Forelimb muscle (tissue), 1 donor: ENCODE measurements at regions not wholly inside any gene's neighbourhood (a gene's known extent, or its start where the extent isn't known, plus 50 kb on each side); places are given as distances from the start of the nearest gene placed in this dataset.

Experiments
- DNase-seq: peaks from one replicate; pipeline ENCODE4 v3.0.0-alpha.2; 2013; ENCODE audit warnings: low read depth

- no peak for DNase-seq
These were observed 238.3 kb downstream of the SEC14L1 start for GRCh38 chr17:77379065-77379428.

- no peak for DNase-seq
These were observed 239.1 kb downstream of the SEC14L1 start for GRCh38 chr17:77379832-77380231.

- no peak for DNase-seq
These were observed 239.8 kb downstream of the SEC14L1 start for GRCh38 chr17:77380395-77381184.

- DNase-seq: no peak
These were observed 240.5 kb downstream of the SEC14L1 start for GRCh38 chr17:77381185-77381700.

- no peak for DNase-seq
These were observed 241.0 kb downstream of the SEC14L1 start for GRCh38 chr17:77381731-77382130.

GRCh38 chr17:77382356-77382911, 241.7 kb downstream of the SEC14L1 start:
- no peak for DNase-seq

GRCh38 chr17:77382966-77383612, 242.3 kb downstream of the SEC14L1 start:
- no peak for DNase-seq

- no peak for DNase-seq
These were observed 243.1 kb downstream of the SEC14L1 start for GRCh38 chr17:77383613-77384608.

- DNase-seq: no peak
These were observed 245.2 kb downstream of the SEC14L1 start for GRCh38 chr17:77385750-77386501.

- DNase-seq: no peak
These were observed 245.9 kb downstream of the SEC14L1 start for GRCh38 chr17:77386502-77387192.

GRCh38 chr17:77387891-77388290, 247.1 kb downstream of the SEC14L1 start:
- DNase-seq: no peak

GRCh38 chr17:77388384-77389306, 247.9 kb downstream of the SEC14L1 start:
- no peak for DNase-seq

GRCh38 chr17:77390870-77391269, 250.1 kb downstream of the SEC14L1 start:
- no peak for DNase-seq

GRCh38 chr17:77391668-77392375, 251.1 kb downstream of the SEC14L1 start:
- no peak for DNase-seq

- DNase-seq: no peak
These were observed 251.9 kb downstream of the SEC14L1 start for GRCh38 chr17:77392376-77393273.

GRCh38 chr17:77393274-77393600, 252.5 kb downstream of the SEC14L1 start:
- no peak for DNase-seq

GRCh38 chr17:77393867-77394539, 253.2 kb downstream of the SEC14L1 start:
- no peak for DNase-seq
